HEK293T (cell line): ENCODE measurements at regions not wholly inside any gene's neighbourhood (a gene's known extent, or its start where the extent isn't known, plus 50 kb on each side); places are given as distances from the start of the nearest gene placed in this dataset.

Experiments
- CTCF ChIA-PET: fragments of 350-600 bp; formaldehyde crosslinking; extraction: SDS; loops from one replicate; lab custom pipeline; 2021; ENCODE audit warnings: antibody characterized with exemption, inconsistent platforms; lab: Yijun Ruan, JAX
- POLR2A ChIA-PET: fragments of 350-600 bp; formaldehyde crosslinking; extraction: SDS; loops from one replicate; lab custom pipeline; 2020; ENCODE audit warnings: antibody characterized with exemption, inconsistent platforms; lab: Yijun Ruan, JAX
- DNase-seq: peaks from one replicate; pipeline ENCODE4 v3.0.0; 2012; ENCODE audit warnings: mixed read lengths; ENCODE audit errors: extremely low spot score
- ARNT ChIP-seq: fragments of 450-650 bp; IDR thresholded peaks from 2 replicates; pipeline ENCODE4 v1.6.1; 2017; ENCODE audit warnings: mild to moderate bottlenecking
- BHLHE40 ChIP-seq: fragments of 450-650 bp; IDR thresholded peaks from 2 replicates; pipeline ENCODE4 v1.6.1; 2016; ENCODE audit warnings: mild to moderate bottlenecking, moderate library complexity, borderline replicate concordance
- CTBP1 ChIP-seq: fragments of 450-650 bp; IDR thresholded peaks from 2 replicates; pipeline ENCODE4 v1.6.1; 2016; ENCODE audit warnings: borderline replicate concordance
- ELF4 ChIP-seq: fragments of 450-650 bp; IDR thresholded peaks from 2 replicates; pipeline ENCODE4 v1.6.1; 2017; ENCODE audit warnings: antibody characterized with exemption
- FOXA1 ChIP-seq: fragments of 450-650 bp; IDR thresholded peaks from 2 replicates; pipeline ENCODE4 v1.6.1; 2016; ENCODE audit warnings: mild to moderate bottlenecking
- FOXK2 ChIP-seq: fragments of 450-650 bp; IDR thresholded peaks from 2 replicates; pipeline ENCODE4 v1.6.1; 2016; ENCODE audit warnings: mild to moderate bottlenecking
- FOXM1 ChIP-seq: fragments of 450-650 bp; IDR thresholded peaks from 2 replicates; pipeline ENCODE4 v1.6.1; 2017; ENCODE audit warnings: mild to moderate bottlenecking, borderline replicate concordance
- HDGF ChIP-seq: fragments of 450-650 bp; IDR thresholded peaks from 2 replicates; pipeline ENCODE4 v1.6.1; 2017; ENCODE audit warnings: antibody characterized with exemption, borderline replicate concordance
- L3MBTL2 ChIP-seq: fragments of 450-650 bp; conservative IDR thresholded peaks from 2 replicates; pipeline ENCODE4 v1.6.1; 2016; ENCODE audit warnings: mild to moderate bottlenecking
- LEF1 ChIP-seq: fragments of 450-650 bp; IDR thresholded peaks from 2 replicates; pipeline ENCODE4 v1.6.1; 2017; ENCODE audit warnings: mild to moderate bottlenecking, borderline replicate concordance
- NFRKB ChIP-seq: fragments of 450-650 bp; IDR thresholded peaks from 2 replicates; pipeline ENCODE4 v1.6.1; 2016; ENCODE audit warnings: mild to moderate bottlenecking, moderate library complexity
- SP1 ChIP-seq: fragments of 450-650 bp; IDR thresholded peaks from 2 replicates; pipeline ENCODE4 v1.6.1; 2017
- SUZ12 ChIP-seq: fragments of 450-650 bp; IDR thresholded peaks from 2 replicates; pipeline ENCODE4 v1.6.1; 2016; ENCODE audit warnings: mild to moderate bottlenecking
- TARDBP ChIP-seq: fragments of 450-650 bp; IDR thresholded peaks from 2 replicates; pipeline ENCODE4 v1.6.1; 2016
- ZNF384 ChIP-seq: fragments of 450-650 bp; IDR thresholded peaks from 2 replicates; pipeline ENCODE4 v1.6.1; 2016
- TF ChIP-seq, protein P1 (sequence below): fragments of 450-650 bp; IDR thresholded peaks from 2 replicates; pipeline ENCODE4 v1.6.1; 2016

DNA sequence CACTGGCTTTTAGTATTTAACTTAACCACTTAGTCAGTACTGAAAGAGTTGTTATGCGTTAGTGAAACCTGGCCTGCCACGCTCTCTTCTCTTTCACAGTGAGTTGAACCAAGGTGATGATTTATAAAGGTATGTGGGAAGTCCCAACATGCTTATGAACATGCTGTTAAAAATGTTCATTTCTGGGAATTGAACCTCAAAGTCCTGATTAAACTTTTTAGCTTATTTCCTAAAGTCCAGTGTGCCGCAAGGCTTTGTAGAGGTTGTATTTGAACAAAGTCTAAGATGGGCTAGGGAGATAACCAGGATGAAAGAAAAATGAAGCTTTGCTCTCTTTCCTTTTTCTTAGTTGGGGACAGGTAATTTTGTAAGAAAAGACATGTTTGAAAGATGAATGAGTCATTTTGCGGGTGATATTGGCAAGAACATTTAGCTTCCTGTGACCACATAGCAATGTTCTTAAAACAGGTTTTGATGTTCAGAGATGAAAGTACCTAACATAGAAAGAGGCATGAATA, 270.3 kb downstream of the DTHD1 start:
- CTCF ChIA-PET, result no interaction called here
- no peak for DNase-seq
- POLR2A ChIA-PET, result no interaction called here
- TF ChIP-seq FOXK2 (no peak), ARNT (no peak), FOXA1 (no peak), FOXM1 (no peak), NFRKB (no peak), ZNF384 (no peak), LEF1 (no peak), ELF4 (no peak), L3MBTL2 (no peak), BHLHE40 (no peak), HDGF (no peak), SUZ12 (no peak), TARDBP (no peak), SP1 (no peak), CTBP1 (no peak)
- TF ChIP-seq, protein P1, sequence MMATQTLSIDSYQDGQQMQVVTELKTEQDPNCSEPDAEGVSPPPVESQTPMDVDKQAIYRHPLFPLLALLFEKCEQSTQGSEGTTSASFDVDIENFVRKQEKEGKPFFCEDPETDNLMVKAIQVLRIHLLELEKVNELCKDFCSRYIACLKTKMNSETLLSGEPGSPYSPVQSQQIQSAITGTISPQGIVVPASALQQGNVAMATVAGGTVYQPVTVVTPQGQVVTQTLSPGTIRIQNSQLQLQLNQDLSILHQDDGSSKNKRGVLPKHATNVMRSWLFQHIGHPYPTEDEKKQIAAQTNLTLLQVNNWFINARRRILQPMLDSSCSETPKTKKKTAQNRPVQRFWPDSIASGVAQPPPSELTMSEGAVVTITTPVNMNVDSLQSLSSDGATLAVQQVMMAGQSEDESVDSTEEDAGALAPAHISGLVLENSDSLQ, result no peak

DNA sequence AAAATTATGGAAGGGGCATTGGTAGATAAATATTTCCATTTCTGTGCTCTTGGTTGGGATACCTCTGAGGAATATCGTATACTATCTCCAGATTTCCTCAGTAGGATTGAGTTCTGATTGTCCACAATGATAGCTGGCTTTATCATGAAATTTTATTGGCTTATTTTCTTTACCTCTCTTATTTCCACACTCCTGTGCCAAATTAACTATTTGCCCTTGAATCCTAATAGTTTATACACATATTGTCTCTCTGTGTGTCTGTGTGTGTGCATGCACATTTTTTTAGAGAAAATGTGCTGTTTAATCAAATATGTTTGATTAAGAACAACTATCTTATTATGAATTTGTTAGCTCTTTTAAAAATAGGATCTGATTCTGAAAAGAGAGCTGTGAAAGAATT, 271.6 kb downstream of the DTHD1 start:
- no peak for DNase-seq
- ChIA-PET CTCF (no interaction called here), POLR2A (no interaction called here)
- no peak for TF ChIP-seq FOXA1
- TF ChIP-seq, protein P1, result no peak
- no peak for TF ChIP-seq LEF1

GRCh38 chr4:36553453-36553852, 272.0 kb downstream of the DTHD1 start:
- ChIA-PET CTCF (no interaction called here), POLR2A (no interaction called here)
- no peak for TF ChIP-seq FOXA1
- TF ChIP-seq SUZ12, result no peak
- TF ChIP-seq L3MBTL2, result no peak
- TF ChIP-seq FOXK2, result no peak
- TF ChIP-seq HDGF, result no peak
- DNase-seq, result no peak

DNA sequence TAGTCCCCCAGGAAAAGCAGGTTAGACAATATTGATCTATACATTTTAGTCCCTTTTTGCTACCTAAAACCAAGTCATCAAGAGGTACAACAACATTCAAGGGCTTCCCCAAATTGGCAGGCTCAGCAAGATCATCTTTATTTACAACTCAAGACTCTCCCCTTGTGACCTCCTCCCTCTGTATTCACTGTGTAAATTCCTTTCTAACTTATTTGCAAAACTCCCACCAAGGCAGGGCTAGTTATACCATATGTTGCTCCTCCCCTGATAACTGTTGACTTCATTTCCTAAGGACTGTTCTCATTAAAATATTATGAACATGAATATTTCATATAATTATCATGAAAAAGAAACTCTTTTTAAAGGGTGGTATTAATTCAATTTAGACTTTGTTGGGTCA, 275.6 kb downstream of the DTHD1 start:
- ChIA-PET CTCF (no interaction called here), POLR2A (no interaction called here)
- no peak for DNase-seq
- no peak for TF ChIP-seq LEF1
- TF ChIP-seq FOXM1, result no peak
- no peak for TF ChIP-seq ELF4
- no peak for TF ChIP-seq SUZ12
- TF ChIP-seq HDGF, result no peak
- no peak for TF ChIP-seq FOXK2
- no peak for TF ChIP-seq ZNF384
- no peak for TF ChIP-seq SP1
- TF ChIP-seq FOXA1, result no peak

- DNase-seq, result no peak
- CTCF ChIA-PET, result no interaction called here
- no peak for TF ChIP-seq NFRKB
- no peak for TF ChIP-seq ELF4
- no peak for TF ChIP-seq FOXM1
- no peak for TF ChIP-seq CTBP1
- TF ChIP-seq, protein P1, result no peak
- no peak for TF ChIP-seq SUZ12
- TF ChIP-seq SP1, result no peak
- TF ChIP-seq FOXK2, result no peak
- no peak for TF ChIP-seq TARDBP
- no peak for TF ChIP-seq LEF1
- no peak for TF ChIP-seq L3MBTL2
- TF ChIP-seq FOXA1, result no peak
- no peak for TF ChIP-seq HDGF
- no peak for TF ChIP-seq ARNT
- TF ChIP-seq ZNF384, result no peak
- TF ChIP-seq BHLHE40, result no peak
- POLR2A ChIA-PET, result no interaction called here
Observed at GRCh38 chr4:36568575-36568974, 287.2 kb downstream of the DTHD1 start.

DNA sequence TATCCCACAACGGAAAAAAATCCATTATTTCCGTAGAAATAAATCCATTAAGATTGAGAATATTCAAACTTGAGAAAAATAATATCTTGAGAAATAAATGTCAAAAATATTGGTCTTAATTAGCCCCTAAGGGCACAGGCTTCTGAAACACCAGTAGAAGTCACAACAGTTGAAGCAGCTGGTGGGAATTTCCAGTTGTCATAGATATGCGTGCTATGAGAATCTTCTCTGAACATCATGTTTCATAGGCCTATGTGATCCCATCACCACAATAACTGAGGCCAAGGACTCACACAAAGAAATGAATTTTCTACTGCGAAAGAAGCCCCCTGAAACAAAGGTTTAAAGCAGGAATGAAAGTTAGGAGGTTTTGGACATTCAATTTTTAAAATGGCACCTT, 292.0 kb downstream of the DTHD1 start:
- no peak for DNase-seq
- POLR2A ChIA-PET, result no interaction called here
- CTCF ChIA-PET, result no interaction called here
- TF ChIP-seq ZNF384, result no peak
- TF ChIP-seq NFRKB, result no peak
- no peak for TF ChIP-seq BHLHE40
- no peak for TF ChIP-seq CTBP1
- TF ChIP-seq, protein P1, result no peak
- TF ChIP-seq ARNT, result no peak
- TF ChIP-seq LEF1, result no peak
- TF ChIP-seq SUZ12, result no peak

DNA sequence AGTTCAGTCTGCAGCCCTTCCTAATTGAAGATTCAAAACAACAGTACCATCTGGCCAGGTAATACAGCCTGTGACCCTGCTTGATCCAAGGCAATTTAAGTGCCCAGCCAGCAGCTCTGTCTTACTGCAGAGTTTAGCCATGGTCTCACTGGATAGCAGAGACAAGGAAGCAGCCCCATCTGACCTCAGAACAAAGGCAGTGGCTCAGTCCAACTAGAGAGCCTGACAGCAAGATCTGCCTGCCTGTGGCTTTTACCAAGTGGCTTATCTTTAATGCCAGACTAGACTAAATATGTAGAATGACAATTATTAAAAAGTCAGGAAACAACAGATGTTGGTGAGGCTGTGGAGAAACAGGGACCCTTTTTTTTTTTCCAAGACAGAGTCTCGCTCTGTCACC, 293.4 kb downstream of the DTHD1 start:
- no peak for DNase-seq
- ChIA-PET CTCF (no interaction called here), POLR2A (no interaction called here)
- no peak for TF ChIP-seq SUZ12
- no peak for TF ChIP-seq SP1
- TF ChIP-seq BHLHE40, result no peak
- TF ChIP-seq ARNT, result no peak
- no peak for TF ChIP-seq CTBP1
- TF ChIP-seq FOXM1, result no peak
- no peak for TF ChIP-seq TARDBP
- no peak for TF ChIP-seq HDGF
- TF ChIP-seq NFRKB, result no peak
- TF ChIP-seq, protein P1, result no peak
- no peak for TF ChIP-seq ELF4
- no peak for TF ChIP-seq LEF1
- TF ChIP-seq FOXA1, result no peak
- TF ChIP-seq ZNF384, result no peak
- TF ChIP-seq FOXK2, result no peak
- no peak for TF ChIP-seq L3MBTL2
